Fibroblast of mammary gland (primary cell): ENCODE measurements at regions not wholly inside any gene's neighbourhood (a gene's known extent, or its start where the extent isn't known, plus 50 kb on each side); places are given as distances from the start of the nearest gene placed in this dataset.
A peak's percentile ranks its signal among the peaks of the same experiment; 100 is the strongest.

ENCODE experiments used
- DNase-seq: peaks from one replicate; pipeline ENCODE4 v3.0.0-alpha.2; 2010; ENCODE audit warnings: low read depth
- H3K4me3 ChIP-seq: 2 replicates; pipeline ENCODE4 v1.5.1; 2011; ENCODE audit warnings: low read depth, mild to moderate bottlenecking, low read length, moderate library complexity; ENCODE audit not compliant: control insufficient read depth
- CTCF ChIP-seq: conservative IDR thresholded peaks from 2 replicates; pipeline ENCODE4 v1.5.1; 2011; ENCODE audit warnings: low read depth, low read length, inconsistent platforms; ENCODE audit not compliant: control insufficient read depth, insufficient read depth

GRCh38 chr17:14744761-14745473, 444.0 kb downstream of the HS3ST3B1 start:
- H3K4me3 ChIP-seq = no peak overlapping the region
- TF ChIP-seq CTCF = no peak
- peak; percentile 82 for DNase-seq

DNA sequence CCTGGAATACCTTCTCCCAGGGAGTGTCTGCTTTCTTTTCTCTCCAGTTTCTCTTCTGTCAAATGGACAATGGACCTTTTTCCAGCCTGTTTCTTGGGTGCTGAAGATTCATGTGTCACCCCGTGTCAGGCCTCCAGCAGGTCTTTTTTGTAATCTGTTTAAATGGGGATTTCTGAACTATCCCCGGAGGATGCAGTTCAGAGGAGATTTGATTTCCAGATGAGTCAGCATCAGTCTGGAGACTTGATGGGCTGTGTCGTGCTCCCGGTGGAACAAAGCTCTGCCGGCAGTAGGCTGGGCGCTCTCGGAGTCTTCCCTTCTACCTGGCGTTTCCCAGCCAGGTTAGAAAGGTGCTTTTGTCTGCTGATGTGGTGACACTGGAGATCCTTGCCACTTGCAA, 440.6 kb downstream of the HS3ST3B1 start:
- DNase-seq = peak; percentile 75
- TF ChIP-seq CTCF = no peak
- H3K4me3 ChIP-seq = no peak overlapping the region

DNA sequence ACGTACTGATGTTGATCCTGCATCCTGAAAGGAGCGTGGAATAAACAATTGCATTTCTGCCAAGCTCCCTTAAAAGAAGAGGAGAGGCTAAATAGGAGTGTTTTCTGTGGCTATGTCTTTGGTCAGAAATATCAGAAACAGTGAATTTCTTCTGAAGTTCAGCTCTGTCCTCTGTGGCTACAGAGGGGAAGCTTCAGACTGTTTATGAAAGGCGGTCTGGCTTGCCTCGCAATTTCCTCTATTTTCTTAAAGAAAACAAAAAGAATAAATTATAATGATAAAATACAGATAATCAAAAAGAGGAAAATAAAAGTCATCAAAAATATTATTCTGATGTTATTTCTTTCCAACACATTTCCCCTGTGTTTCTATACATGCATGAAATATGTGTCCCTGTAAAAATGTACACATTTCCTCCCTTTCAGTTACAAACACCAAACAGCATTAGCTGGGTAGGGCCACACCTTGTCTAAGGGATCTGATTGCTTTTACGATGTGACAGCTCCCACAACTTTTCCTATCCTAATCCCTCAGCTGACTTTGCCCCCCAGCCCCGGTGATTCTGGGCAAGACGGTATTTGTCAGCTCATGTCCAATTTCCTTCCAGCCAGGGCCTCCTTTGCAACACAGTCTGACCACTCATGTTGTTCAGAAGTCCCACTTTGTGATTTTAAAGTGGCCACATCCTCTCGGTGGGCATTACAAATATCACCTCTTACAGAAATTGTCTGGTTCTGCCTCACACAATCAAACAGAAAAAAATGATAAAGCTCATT, 439.0 kb downstream of the HS3ST3B1 start:
- no peak for TF ChIP-seq CTCF
- H3K4me3 ChIP-seq = no peak overlapping the region
- no peak for DNase-seq

GRCh38 chr17:14738652-14738988, 437.7 kb downstream of the HS3ST3B1 start:
- DNase-seq = no peak

DNA sequence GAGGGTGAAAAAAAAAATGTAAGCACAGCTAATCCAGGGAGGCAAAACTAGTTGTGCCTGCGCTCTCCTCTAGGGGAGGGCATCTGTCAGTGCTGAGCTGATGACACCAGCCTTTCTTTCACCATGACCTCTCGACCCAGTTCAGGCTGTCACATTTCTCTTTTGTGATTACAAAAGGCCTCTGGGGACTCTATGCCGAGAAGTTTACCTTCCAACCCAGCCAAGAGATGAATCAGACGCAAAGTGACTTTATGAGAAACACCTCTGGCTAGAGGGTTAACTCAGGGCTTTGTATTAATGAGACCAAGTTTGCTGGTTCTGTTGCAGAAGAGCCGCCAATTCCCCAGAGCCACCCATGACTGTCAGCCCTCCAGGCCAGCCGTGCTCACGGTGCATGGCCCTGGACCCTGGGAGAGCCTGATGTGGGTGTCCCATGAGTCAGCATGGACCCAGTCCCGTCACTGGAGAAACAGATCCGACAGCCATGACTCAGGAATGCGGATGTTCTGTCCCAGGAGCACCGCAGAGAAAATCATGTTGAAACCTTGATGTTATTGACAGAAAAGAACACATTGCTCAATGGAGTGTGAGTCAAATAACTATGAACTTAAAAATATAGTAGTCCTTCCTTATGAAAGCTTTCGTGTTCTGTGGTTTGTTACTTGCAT, 437.2 kb downstream of the HS3ST3B1 start:
- peak; percentile 100 for DNase-seq
- TF ChIP-seq CTCF = peak; percentile 66
- H3K4me3 ChIP-seq = no peak overlapping the region

More at GRCh38 chr17:14738652-14738988, 437.7 kb downstream of the HS3ST3B1 start:
- H3K4me3 ChIP-seq = no peak overlapping the region
- TF ChIP-seq CTCF = no peak

DNA sequence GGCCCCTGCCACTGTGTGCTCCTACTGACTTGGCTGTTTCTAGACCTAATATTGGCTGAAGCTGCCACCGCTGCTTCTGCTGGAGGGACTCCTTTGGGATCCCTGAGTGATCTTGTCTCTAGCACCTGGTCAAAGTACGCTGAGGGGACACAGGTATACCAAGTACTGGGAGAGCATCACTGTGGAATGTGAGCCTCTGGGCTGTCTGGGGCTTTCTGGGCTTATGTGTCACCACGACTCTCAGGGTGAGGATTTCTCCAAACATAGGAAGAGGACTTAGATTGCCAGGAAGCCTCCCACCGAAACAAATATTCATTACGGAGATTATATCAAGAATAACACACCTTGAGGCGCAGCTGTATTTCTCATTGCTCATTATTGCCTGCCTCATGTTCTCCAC, 435.8 kb downstream of the HS3ST3B1 start:
- no peak for TF ChIP-seq CTCF
- H3K4me3 ChIP-seq = no peak overlapping the region
- DNase-seq = no peak
